ENCODE measurements at regions not wholly inside any gene's neighbourhood (a gene's known extent, or its start where the extent isn't known, plus 50 kb on each side); places are given as distances from the start of the nearest gene placed in this dataset.

DNA sequence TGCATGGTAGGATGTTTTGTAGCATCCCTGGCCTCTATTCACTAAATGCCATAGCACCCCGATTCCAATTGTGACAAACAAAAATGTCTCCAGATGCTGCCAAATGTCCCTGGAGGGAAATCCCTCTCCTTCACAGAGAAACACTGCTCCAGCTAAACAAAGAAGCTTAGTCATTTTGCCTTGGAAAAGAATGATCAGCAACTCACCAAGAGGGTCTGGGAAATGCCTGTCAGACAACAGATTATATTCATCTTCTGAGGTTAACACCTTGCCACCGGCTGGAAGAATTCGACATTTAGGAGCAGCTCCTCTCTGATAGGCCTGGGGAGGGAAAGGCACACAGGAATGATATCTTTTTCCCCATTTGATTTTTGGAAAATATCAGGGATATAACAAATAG lies 84.4 kb downstream of the NIBAN1 start:
- Histone ChIP-seq H2AFZ (ENCODE audit: low read length) (no peak overlapping the region), H3K4me2 (ENCODE audit: low read depth, low read length) (no peak overlapping the region), H3K9me3 (replicated peaks; ENCODE audit: insufficient read depth, low read length) (no peaks in the 10 kb centered on the region), H4K20me1 (ENCODE audit: insufficient read depth, low read length) (no peaks in the 10 kb centered on the region), H3K9ac (ENCODE audit: low read length) (no peak overlapping the region), H3F3A (ENCODE audit: insufficient read depth, low read length) (no peaks in the 10 kb centered on the region), H3K27me3 (replicated peaks; ENCODE audit: insufficient read depth, low read length) (no peaks in the 10 kb centered on the region), H3K36me3 (replicated peaks; ENCODE audit: insufficient read depth, low read length) (no peaks in the 10 kb centered on the region), H3K4me1 (ENCODE audit: low read length) (no peaks in the 10 kb centered on the region; the same call in 1 of the 2 replicates), H3K27ac (ENCODE audit: low read length) (no peak overlapping the region), H3K79me2 (ENCODE audit: low read length) (no peaks in the 10 kb centered on the region), H3K4me3 (ENCODE audit: low read length) (no peak overlapping the region), H3K9me2 (replicated peaks; ENCODE audit: insufficient read depth, low read length) (no peaks in the 10 kb centered on the region)
- no peak for TF ChIP-seq EZH2 (optimal IDR thresholded peaks at IDR 0.05; ENCODE audit: low read depth, low read length)
- TF ChIP-seq, protein P1, sequence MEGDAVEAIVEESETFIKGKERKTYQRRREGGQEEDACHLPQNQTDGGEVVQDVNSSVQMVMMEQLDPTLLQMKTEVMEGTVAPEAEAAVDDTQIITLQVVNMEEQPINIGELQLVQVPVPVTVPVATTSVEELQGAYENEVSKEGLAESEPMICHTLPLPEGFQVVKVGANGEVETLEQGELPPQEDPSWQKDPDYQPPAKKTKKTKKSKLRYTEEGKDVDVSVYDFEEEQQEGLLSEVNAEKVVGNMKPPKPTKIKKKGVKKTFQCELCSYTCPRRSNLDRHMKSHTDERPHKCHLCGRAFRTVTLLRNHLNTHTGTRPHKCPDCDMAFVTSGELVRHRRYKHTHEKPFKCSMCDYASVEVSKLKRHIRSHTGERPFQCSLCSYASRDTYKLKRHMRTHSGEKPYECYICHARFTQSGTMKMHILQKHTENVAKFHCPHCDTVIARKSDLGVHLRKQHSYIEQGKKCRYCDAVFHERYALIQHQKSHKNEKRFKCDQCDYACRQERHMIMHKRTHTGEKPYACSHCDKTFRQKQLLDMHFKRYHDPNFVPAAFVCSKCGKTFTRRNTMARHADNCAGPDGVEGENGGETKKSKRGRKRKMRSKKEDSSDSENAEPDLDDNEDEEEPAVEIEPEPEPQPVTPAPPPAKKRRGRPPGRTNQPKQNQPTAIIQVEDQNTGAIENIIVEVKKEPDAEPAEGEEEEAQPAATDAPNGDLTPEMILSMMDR (IDR thresholded peaks at IDR 0.05; ENCODE audit: low read length), result no peak
- no peak for TF ChIP-seq EZH2phosphoT487 (IDR thresholded peaks at IDR 0.05; ENCODE audit: low read length)
- no peak for DNase-seq

DNA sequence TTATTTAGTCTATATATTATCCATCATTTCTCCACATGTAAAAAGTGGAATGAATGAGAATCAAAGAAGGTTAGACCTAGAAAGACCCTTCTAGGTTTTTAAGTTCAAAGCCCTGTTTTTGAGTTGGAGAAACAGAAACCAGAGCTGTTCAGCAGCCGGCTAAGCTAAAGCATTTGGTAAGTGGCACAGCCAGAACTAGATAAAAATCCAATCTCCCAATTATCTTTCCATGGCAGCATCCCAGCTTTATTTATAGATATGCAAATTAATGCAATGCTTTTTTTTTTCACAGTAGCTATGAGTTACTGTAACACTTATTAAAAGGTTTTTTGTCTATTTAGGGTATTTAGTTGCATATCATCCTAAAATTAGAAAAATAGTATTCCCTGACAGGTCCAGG lies 85.1 kb downstream of the NIBAN1 start:
- Histone ChIP-seq H3K4me2 (ENCODE audit: low read depth, low read length) (no peak overlapping the region), H3K4me1 (ENCODE audit: low read length) (no peaks in the 10 kb centered on the region), H3K27me3 (replicated peaks; ENCODE audit: insufficient read depth, low read length) (no peaks in the 10 kb centered on the region), H3K4me3 (ENCODE audit: low read length) (no peak overlapping the region), H3K9me3 (replicated peaks; ENCODE audit: insufficient read depth, low read length) (no peaks in the 10 kb centered on the region), H3K36me3 (replicated peaks; ENCODE audit: insufficient read depth, low read length) (no peaks in the 10 kb centered on the region), H3F3A (ENCODE audit: insufficient read depth, low read length) (no peaks in the 10 kb centered on the region), H3K9ac (ENCODE audit: low read length) (no peak overlapping the region), H3K9me2 (replicated peaks; ENCODE audit: insufficient read depth, low read length) (no peaks in the 10 kb centered on the region), H3K27ac (ENCODE audit: low read length) (no peak overlapping the region), H2AFZ (ENCODE audit: low read length) (no peak overlapping the region), H3K79me2 (ENCODE audit: low read length) (no peaks in the 10 kb centered on the region), H4K20me1 (ENCODE audit: insufficient read depth, low read length) (no peaks in the 10 kb centered on the region)
- TF ChIP-seq, protein P1 (IDR thresholded peaks at IDR 0.05; ENCODE audit: low read length), result no peak
- TF ChIP-seq EZH2phosphoT487 (IDR thresholded peaks at IDR 0.05; ENCODE audit: low read length), result no peak
- TF ChIP-seq EZH2 (optimal IDR thresholded peaks at IDR 0.05; ENCODE audit: low read depth, low read length), result no peak
- no peak for DNase-seq

DNA sequence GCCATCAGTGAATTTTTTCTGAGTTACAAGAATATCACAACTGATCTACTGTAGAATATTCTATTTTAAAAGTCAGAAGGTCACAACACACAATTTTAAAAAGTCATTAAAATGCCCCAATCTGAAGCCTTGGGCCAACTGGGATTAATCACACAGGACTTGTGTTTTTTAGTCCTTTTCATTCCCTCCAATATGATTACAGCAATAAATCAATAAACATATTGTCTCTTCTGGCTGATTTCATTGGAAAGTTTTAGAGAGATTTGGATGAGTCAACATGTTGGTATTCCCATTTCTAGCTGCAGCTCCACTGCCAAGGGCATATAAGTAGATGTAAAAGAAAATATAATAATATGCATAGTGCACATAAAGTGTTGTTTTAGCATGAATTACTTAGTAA lies 85.8 kb downstream of the NIBAN1 start:
- Histone ChIP-seq H3K4me3 (ENCODE audit: low read length) (no peak overlapping the region), H3K36me3 (replicated peaks; ENCODE audit: insufficient read depth, low read length) (no peaks in the 10 kb centered on the region), H3K4me2 (ENCODE audit: low read depth, low read length) (no peak overlapping the region), H3K9me2 (replicated peaks; ENCODE audit: insufficient read depth, low read length) (no peaks in the 10 kb centered on the region), H3K27me3 (replicated peaks; ENCODE audit: insufficient read depth, low read length) (no peaks in the 10 kb centered on the region), H3K9me3 (replicated peaks; ENCODE audit: insufficient read depth, low read length) (no peaks in the 10 kb centered on the region), H3K27ac (ENCODE audit: low read length) (no peak overlapping the region), H3K9ac (ENCODE audit: low read length) (no peak overlapping the region), H3K79me2 (ENCODE audit: low read length) (no peaks in the 10 kb centered on the region), H3F3A (ENCODE audit: insufficient read depth, low read length) (no peaks in the 10 kb centered on the region), H2AFZ (ENCODE audit: low read length) (no peak overlapping the region), H3K4me1 (ENCODE audit: low read length) (no peaks in the 10 kb centered on the region), H4K20me1 (ENCODE audit: insufficient read depth, low read length) (no peaks in the 10 kb centered on the region)
- no peak for TF ChIP-seq EZH2 (optimal IDR thresholded peaks at IDR 0.05; ENCODE audit: low read depth, low read length)
- TF ChIP-seq EZH2phosphoT487 (IDR thresholded peaks at IDR 0.05; ENCODE audit: low read length), result no peak
- TF ChIP-seq, protein P1 (IDR thresholded peaks at IDR 0.05; ENCODE audit: low read length), result no peak
- no peak for DNase-seq
